ENCODE measurements at regions not wholly inside any gene's neighbourhood (a gene's known extent, or its start where the extent isn't known, plus 50 kb on each side); places are given as distances from the start of the nearest gene placed in this dataset.

DNA sequence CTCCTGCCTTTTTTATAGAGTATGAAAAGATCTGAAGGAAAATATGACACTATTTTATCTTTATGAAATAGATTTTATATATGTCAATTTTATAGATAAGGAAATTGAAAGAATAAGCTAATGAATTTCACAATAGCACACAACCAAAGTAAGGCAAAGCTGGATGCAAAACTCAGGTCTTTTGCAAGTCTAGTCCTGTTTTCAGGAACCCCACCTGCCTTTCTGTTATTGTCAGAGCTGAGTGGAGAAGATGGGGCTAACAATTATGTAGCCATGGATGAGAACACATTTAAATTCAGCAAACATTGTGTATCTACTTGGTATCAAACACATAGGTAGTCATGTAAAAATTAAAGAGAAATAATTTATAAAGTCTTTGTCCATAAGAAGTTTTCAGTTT is 161.5 kb upstream of the ZEB2 start:
- DNase-seq (ENCODE audit: low read depth) = no peak

GRCh38 chr2:144679942-144680341 is 160.0 kb upstream of the ZEB2 start:
- DNase-seq (ENCODE audit: low read depth) = no peak

More for the DNA sequence above, 161.5 kb upstream of the ZEB2 start:
- TF ChIP-seq, protein P1, sequence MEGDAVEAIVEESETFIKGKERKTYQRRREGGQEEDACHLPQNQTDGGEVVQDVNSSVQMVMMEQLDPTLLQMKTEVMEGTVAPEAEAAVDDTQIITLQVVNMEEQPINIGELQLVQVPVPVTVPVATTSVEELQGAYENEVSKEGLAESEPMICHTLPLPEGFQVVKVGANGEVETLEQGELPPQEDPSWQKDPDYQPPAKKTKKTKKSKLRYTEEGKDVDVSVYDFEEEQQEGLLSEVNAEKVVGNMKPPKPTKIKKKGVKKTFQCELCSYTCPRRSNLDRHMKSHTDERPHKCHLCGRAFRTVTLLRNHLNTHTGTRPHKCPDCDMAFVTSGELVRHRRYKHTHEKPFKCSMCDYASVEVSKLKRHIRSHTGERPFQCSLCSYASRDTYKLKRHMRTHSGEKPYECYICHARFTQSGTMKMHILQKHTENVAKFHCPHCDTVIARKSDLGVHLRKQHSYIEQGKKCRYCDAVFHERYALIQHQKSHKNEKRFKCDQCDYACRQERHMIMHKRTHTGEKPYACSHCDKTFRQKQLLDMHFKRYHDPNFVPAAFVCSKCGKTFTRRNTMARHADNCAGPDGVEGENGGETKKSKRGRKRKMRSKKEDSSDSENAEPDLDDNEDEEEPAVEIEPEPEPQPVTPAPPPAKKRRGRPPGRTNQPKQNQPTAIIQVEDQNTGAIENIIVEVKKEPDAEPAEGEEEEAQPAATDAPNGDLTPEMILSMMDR (IDR thresholded peaks at IDR 0.05; ENCODE audit: low read depth, low read length, missing control alignments) = no peak
- H3K4me3 ChIP-seq (ENCODE audit: low read depth, low read length) = no peak overlapping the region

GRCh38 chr2:144678736-144679135 is 158.8 kb upstream of the ZEB2 start:
- no peak for DNase-seq (ENCODE audit: low read depth)
- H3K4me3 ChIP-seq (ENCODE audit: low read depth, low read length) = no peak overlapping the region
- TF ChIP-seq, protein P1 (IDR thresholded peaks at IDR 0.05; ENCODE audit: low read depth, low read length, missing control alignments) = no peak

More at GRCh38 chr2:144679942-144680341, 160.0 kb upstream of the ZEB2 start:
- TF ChIP-seq, protein P1 (IDR thresholded peaks at IDR 0.05; ENCODE audit: low read depth, low read length, missing control alignments) = no peak
- no peak overlapping the region for H3K4me3 ChIP-seq (ENCODE audit: low read depth, low read length)

DNA sequence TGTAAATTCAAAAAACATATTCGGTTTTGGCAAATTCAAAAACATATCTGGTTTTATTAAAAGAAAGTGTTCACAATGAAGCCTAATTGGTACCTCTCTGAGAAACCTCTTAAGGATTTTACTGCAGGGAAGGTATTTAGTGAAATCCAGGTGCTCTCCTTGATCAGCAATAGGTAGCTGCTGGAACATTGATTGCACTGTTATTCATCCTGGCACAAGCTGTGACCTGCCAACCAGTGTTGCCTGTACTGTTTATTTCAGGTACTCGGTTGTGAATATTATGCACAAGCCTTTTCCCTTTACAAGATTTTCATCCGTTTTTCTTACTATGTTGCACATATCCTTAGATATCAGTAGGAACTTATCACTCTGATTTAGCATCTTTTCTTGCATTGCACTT is 155.8 kb upstream of the ZEB2 start:
- DNase-seq (ENCODE audit: low read depth) = no peak
- TF ChIP-seq, protein P1 (IDR thresholded peaks at IDR 0.05; ENCODE audit: low read depth, low read length, missing control alignments) = no peak
- H3K4me3 ChIP-seq (ENCODE audit: low read depth, low read length) = no peak overlapping the region

- no peak overlapping the region for H3K4me3 ChIP-seq (ENCODE audit: low read depth, low read length)
- DNase-seq (ENCODE audit: low read depth) = no peak
- TF ChIP-seq, protein P1 (IDR thresholded peaks at IDR 0.05; ENCODE audit: low read depth, low read length, missing control alignments) = no peak
Observed at GRCh38 chr2:144675331-144675730, 155.4 kb upstream of the ZEB2 start.

DNA sequence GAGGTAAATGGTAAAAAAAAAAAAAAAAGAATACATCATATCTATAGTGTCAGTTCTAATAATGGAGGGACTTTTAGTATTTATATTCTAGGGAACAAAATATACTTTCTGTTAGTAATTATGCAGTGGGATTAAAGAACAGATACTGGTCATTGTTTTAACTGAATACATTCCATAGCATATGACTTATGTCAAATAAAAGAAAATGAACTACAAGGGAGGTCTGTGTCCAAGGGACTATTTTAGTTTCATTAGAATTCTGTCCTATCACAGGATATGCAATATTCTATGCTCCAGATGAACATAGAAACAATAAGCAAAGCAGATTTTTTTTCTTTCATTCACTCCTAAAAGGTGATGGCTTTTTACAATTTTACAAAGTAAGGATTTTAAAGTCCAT is 154.2 kb upstream of the ZEB2 start:
- no peak for DNase-seq (ENCODE audit: low read depth)
- H3K4me3 ChIP-seq (ENCODE audit: low read depth, low read length) = no peak overlapping the region
- TF ChIP-seq, protein P1 (IDR thresholded peaks at IDR 0.05; ENCODE audit: low read depth, low read length, missing control alignments) = no peak

GRCh38 chr2:144673456-144673855 is 153.5 kb upstream of the ZEB2 start:
- TF ChIP-seq, protein P1 (IDR thresholded peaks at IDR 0.05; ENCODE audit: low read depth, low read length, missing control alignments) = no peak
- H3K4me3 ChIP-seq (ENCODE audit: low read depth, low read length) = no peak overlapping the region
- DNase-seq (ENCODE audit: low read depth) = no peak

All from GM12864 (cell line).